GM12878 (cell line): ENCODE measurements at regions not wholly inside any gene's neighbourhood (a gene's known extent, or its start where the extent isn't known, plus 50 kb on each side); places are given as distances from the start of the nearest gene placed in this dataset.

Source experiments
- ATAC-seq: fragments of 200-7000 bp; cut with Tn5 transposase; 3 replicates; pipeline ENCODE4 v1.9.1; 2020; ENCODE audit warnings: mild to moderate bottlenecking, moderate library complexity
- BruUV-seq: library from RNA; stranded (reverse); fragments of 400-500 nt; replicated peaks from 2 replicates; lab custom pipeline; 2021; lab: Mats Ljungman, UMichigan
- CTCF ChIA-PET: fragments of 300-600 bp; sonication (Branson Sonifier 250); formaldehyde crosslinking; extraction: SDS; loops from one replicate; lab custom pipeline; 2021; ENCODE audit warnings: inconsistent platforms; lab: Yijun Ruan, JAX
- POLR2A ChIA-PET: fragments of 350-600 bp; formaldehyde crosslinking; extraction: SDS; loops from one replicate; lab custom pipeline; 2021; ENCODE audit warnings: inconsistent platforms; lab: Charles Lee
- RAD21 ChIA-PET: fragments of 300-600 bp; sonication (Branson Sonifier 250); formaldehyde crosslinking; loops from one replicate; lab custom pipeline; 2023; ENCODE audit warnings: antibody characterized with exemption; ENCODE audit not compliant: unreplicated experiment; lab: Charles Lee
- SMC1A ChIA-PET: fragments of 300-600 bp; sonication (Branson Sonifier 250); formaldehyde crosslinking; loops from one replicate; lab custom pipeline; 2023; ENCODE audit not compliant: unreplicated experiment, uncharacterized antibody; lab: Charles Lee
- DNase-seq: peaks from one replicate; pipeline ENCODE4 v3.0.0-alpha.2; 2011; ENCODE audit warnings: low read depth, low spot score
- FAIRE-seq: peaks from 3 replicates; lab custom pipeline; 2011; peaks lifted over from hg19 to GRCh38; lab: Jason Lieb, UNC
- H2AFZ ChIP-seq: 2 replicates; pipeline ENCODE4 v1.6.0; 2011; ENCODE audit warnings: low read depth, low read length, control low read depth; ENCODE audit not compliant: control insufficient read depth
- H3K27ac ChIP-seq: 2 replicates; pipeline ENCODE4 v1.5.1; 2011; ENCODE audit warnings: control low read depth; ENCODE audit not compliant: control insufficient read depth, insufficient read depth
- H3K27me3 ChIP-seq, 2 experiments: replicated peaks in 1 of 2; 2 replicates each; pipeline versions ENCODE4 v1.6.0 to v1.6.1; 2011; ENCODE audit warnings: low read length in 1 of 2; ENCODE audit not compliant: control insufficient read depth in 2 of 2, insufficient read depth in 2 of 2
- H3K36me3 ChIP-seq, 2 experiments: 2 replicates each; pipeline ENCODE4 v1.5.1; 2011; ENCODE audit warnings: low read length in 1 of 2; ENCODE audit not compliant: control insufficient read depth in 2 of 2, insufficient read depth in 2 of 2
- H3K4me1 ChIP-seq: 2 replicates; pipeline ENCODE4 v1.6.1; 2011; ENCODE audit warnings: mild to moderate bottlenecking, low read length, moderate library complexity, mixed read lengths; ENCODE audit not compliant: control insufficient read depth, insufficient read depth
- H3K4me2 ChIP-seq: 2 replicates; pipeline ENCODE4 v1.6.0; 2011; ENCODE audit warnings: control low read depth; ENCODE audit not compliant: control insufficient read depth, insufficient read depth
- H3K4me3 ChIP-seq: fragments of 200-600 bp; sonication (generic); 2 replicates; pipeline ENCODE4 v1.5.1; 2016
- H3K79me2 ChIP-seq: 2 replicates; pipeline ENCODE4 v1.6.0; 2011; ENCODE audit warnings: low read length; ENCODE audit not compliant: control insufficient read depth, insufficient read depth
- H3K9ac ChIP-seq: 2 replicates; pipeline ENCODE4 v1.8.0; 2011; ENCODE audit warnings: low read length, control low read depth, mixed read lengths; ENCODE audit not compliant: control insufficient read depth, insufficient read depth
- H3K9me3 ChIP-seq: replicated peaks from 3 replicates; pipeline ENCODE4 v1.5.1; 2011; ENCODE audit warnings: mild to moderate bottlenecking, low read length; ENCODE audit not compliant: control insufficient read depth, insufficient read depth
- H4K20me1 ChIP-seq: 2 replicates; pipeline ENCODE4 v1.6.0; 2011; ENCODE audit not compliant: control insufficient read depth, insufficient read depth
- ATF2 ChIP-seq: IDR thresholded peaks from 2 replicates; pipeline ENCODE4 v1.6.1; 2012; ENCODE audit warnings: low read length, inconsistent platforms
- HDAC2 ChIP-seq: fragments of 200-600 bp; sonication (generic); IDR thresholded peaks from 2 replicates; pipeline ENCODE4 v1.6.1; 2017
- HSF1 ChIP-seq: fragments of 150-350 bp; IDR thresholded peaks from 2 replicates; pipeline ENCODE4 v1.6.1; 2014; ENCODE audit warnings: mild to moderate bottlenecking, low read depth, low read length
- IRF5 ChIP-seq: fragments of 450-650 bp; IDR thresholded peaks from 2 replicates; pipeline ENCODE4 v1.6.1; 2017; ENCODE audit warnings: borderline replicate concordance
- KDM1A ChIP-seq: fragments of 200-600 bp; sonication (generic); IDR thresholded peaks from 2 replicates; pipeline ENCODE4 v1.6.1; 2016; ENCODE audit warnings: borderline replicate concordance
- LARP7 ChIP-seq: fragments of 450-650 bp; IDR thresholded peaks from 2 replicates; pipeline ENCODE4 v1.6.1; 2017; ENCODE audit warnings: mild to moderate bottlenecking
- RFX5 ChIP-seq: IDR thresholded peaks from 2 replicates; pipeline ENCODE4 v1.6.1; 2011; ENCODE audit warnings: low read depth, low read length, improper control_type of control experiment
- SIN3A ChIP-seq: IDR thresholded peaks from 2 replicates; pipeline ENCODE4 v1.6.1; 2012; ENCODE audit warnings: low read depth, low read length, improper control_type of control experiment
- SP1 ChIP-seq: IDR thresholded peaks from one replicate; pipeline ENCODE4 v1.6.1; 2011; ENCODE audit warnings: low read depth, low read length
- SPI1 ChIP-seq: IDR thresholded peaks from 2 replicates; pipeline ENCODE4 v1.6.1; 2011; ENCODE audit warnings: low read depth, mild to moderate bottlenecking, low read length, moderate library complexity, borderline replicate concordance; ENCODE audit not compliant: insufficient read depth
- ZBED1 ChIP-seq: IDR thresholded peaks from 2 replicates; pipeline ENCODE4 v1.6.1; 2016; ENCODE audit warnings: borderline replicate concordance
- WGBS: methylation state at CpG from one replicate; pipeline ENCODE4 v1.1.6; 2016; ENCODE audit warnings: low lambda C conversion rate; ENCODE audit not compliant: insufficient replicate concordance, insufficient coverage; ENCODE audit errors: missing lambda C conversion rate; 5-methylcytosine and 5-hydroxymethylcytosine counted together
- in situ Hi-C: fragments of 300-500 bp; cut with MboI; formaldehyde crosslinking; loops from 9 replicates; pipeline ENCODE4 v1.14.3; 2018; ENCODE audit warnings: mixed read lengths
- intact Hi-C: fragments of 100-400 bp; cut with micrococcal nuclease; formaldehyde crosslinking; loops from one replicate; pipeline ENCODE4 v1.14.2; 2022; ENCODE audit not compliant: unreplicated experiment

GRCh38 chr10:65779985-65780384 is 1145.9 kb upstream of the LRRTM3 start:
- no peaks in the 10 kb centered on the region for H3K27me3 ChIP-seq
- WGBS: 66% methylated on average over 5 of the region's 5 CpGs
- ChIA-PET CTCF (interaction anchor here (1.1 kb wide), 1 partner anchor 40 kb away, joined by 3 read pairs; no protein-coding TSS in a partner anchor), POLR2A (interaction anchor here (0.6 kb wide), 1 partner anchor 24 kb away, joined by 6 read pairs; no protein-coding TSS in a partner anchor), SMC1A (interaction anchor here (0.9 to 1.1 kb wide), 2 partner anchors 12 to 90 kb away, joined by 3 to 4 read pairs; no protein-coding TSS in a partner anchor), RAD21 (no interaction called here)
- in situ Hi-C loops (no loop called here), intact Hi-C loops (no loop called here)
- no peak overlapping the region for H3K9ac ChIP-seq
- H3K9me3 ChIP-seq: no peaks in the 10 kb centered on the region
- H3K4me3 ChIP-seq: no peak overlapping the region
- no peak overlapping the region for H2AFZ ChIP-seq
- no peaks in the 10 kb centered on the region for H3K36me3 ChIP-seq
- H3K4me2 ChIP-seq: no peak overlapping the region
- no peaks in the 10 kb centered on the region for H3K79me2 ChIP-seq
- TF ChIP-seq SPI1: no peak
- no peak for TF ChIP-seq KDM1A
- TF ChIP-seq SIN3A: no peak
- TF ChIP-seq HSF1: no peak
- no peak for TF ChIP-seq ATF2
- no peak for TF ChIP-seq IRF5
- TF ChIP-seq RFX5: no peak
- TF ChIP-seq HDAC2: no peak
- TF ChIP-seq LARP7: no peak
- no peak for TF ChIP-seq ZBED1
- no peak for TF ChIP-seq SP1
- H3K27ac ChIP-seq: no peak overlapping the region
- no peaks in the 10 kb centered on the region for H4K20me1 ChIP-seq
- ATAC-seq: no peak
- DNase-seq: no peak
- no peak for FAIRE-seq
- no peaks in the 10 kb centered on the region for H3K4me1 ChIP-seq
- BruUV-seq: no TSS peak
